Hepatocyte (in vitro differentiated cells): ENCODE measurements at regions not wholly inside any gene's neighbourhood (a gene's known extent, or its start where the extent isn't known, plus 50 kb on each side); places are given as distances from the start of the nearest gene placed in this dataset.

Experiments
- CTCF ChIP-seq: fragments of 200-600 bp; sonication (generic); IDR thresholded peaks from 2 replicates; pipeline ENCODE4 v1.5.1; 2016; ENCODE audit warnings: antibody characterized with exemption, mild to moderate bottlenecking; ENCODE audit not compliant: poor library complexity
- EZH2 ChIP-seq: fragments of 200-600 bp; sonication (generic); IDR thresholded peaks from 2 replicates; pipeline ENCODE4 v1.6.1; 2016; ENCODE audit warnings: antibody characterized with exemption, mild to moderate bottlenecking, borderline replicate concordance
- EZH2phosphoT487 ChIP-seq: fragments of 200-600 bp; sonication (generic); IDR thresholded peaks from one replicate; pipeline ENCODE4 v1.6.1; 2018; ENCODE audit warnings: antibody characterized with exemption, mild to moderate bottlenecking, low read depth, moderate library complexity; ENCODE audit not compliant: unreplicated experiment, severe bottlenecking

- no peak for TF ChIP-seq EZH2
- TF ChIP-seq CTCF, result no peak
- TF ChIP-seq EZH2phosphoT487, result no peak
Measured at GRCh38 chr6:113354204-113354895, 502.8 kb upstream of the MARCKS start.
